HCT116 (cell line): ENCODE measurements at regions not wholly inside any gene's neighbourhood (a gene's known extent, or its start where the extent isn't known, plus 50 kb on each side); places are given as distances from the start of the nearest gene placed in this dataset.

Source experiments
- ATAC-seq: fragments of 200-7000 bp; cut with Tn5 transposase; 2 replicates; pipeline ENCODE4 v1.9.1; 2020; ENCODE audit warnings: mild to moderate bottlenecking, moderate library complexity
- BruUV-seq: library from RNA; stranded (reverse); fragments of 400-500 nt; replicated peaks from 2 replicates; lab custom pipeline; 2021; lab: Mats Ljungman, UMichigan
- CTCF ChIA-PET: fragments of 300-600 bp; sonication (Branson Sonifier 250); formaldehyde crosslinking; loops from one replicate; lab custom pipeline; 2021; ENCODE audit warnings: antibody characterized with exemption; lab: Charles Lee
- POLR2A ChIA-PET: fragments of 300-600, 350-600 bp; sonication (Branson Sonifier 250); formaldehyde crosslinking; loops from one replicate; lab custom pipeline; 2021; ENCODE audit warnings: antibody characterized with exemption; lab: Charles Lee
- RAD21 ChIA-PET, 2 experiments: fragments of 300-600 bp; sonication (Branson Sonifier 250); formaldehyde crosslinking; loops; one replicate each; lab custom pipeline; 2023; ENCODE audit warnings: low total read pairs in 2 of 2; ENCODE audit not compliant: uncharacterized antibody in 2 of 2, unreplicated experiment in 2 of 2, low non-redundant PET in 1 of 2; lab: Charles Lee
- DNase-seq: peaks from one replicate; pipeline ENCODE4 v3.0.0-alpha.2; 2010; ENCODE audit warnings: low read depth, low spot score
- H2AFZ ChIP-seq: fragments of 200-600 bp; shearing (Covaris generic), sonication (generic); 2 replicates; pipeline ENCODE4 v1.6.1; 2017; ENCODE audit warnings: low read depth, mixed run types, mixed read lengths, antibody characterized with exemption, low read length; ENCODE audit not compliant: poor library complexity, severe bottlenecking
- H3K27ac ChIP-seq: 2 replicates; pipeline ENCODE4 v1.5.1; 2012; ENCODE audit warnings: low read depth, low read length
- H3K27me3 ChIP-seq: fragments of 200-600 bp; sonication (generic); 2 replicates; pipeline ENCODE4 v1.6.1; 2016; ENCODE audit warnings: mixed run types, low read length, mixed read lengths; ENCODE audit not compliant: insufficient read depth
- H3K36me3 ChIP-seq, 2 experiments: fragments of 200-500 bp in 1 of 2; fragments of 200-600 bp in 1 of 2; sonication (Bioruptor generic) in 1 of 2; sonication (generic) in 1 of 2; 2 replicates each; pipeline versions ENCODE4 v1.5.1 to v1.6.1; 2014 to 2016; ENCODE audit warnings: low read length in 2 of 2, inconsistent platforms in 1 of 2, mixed read lengths in 1 of 2, mixed run types in 1 of 2; ENCODE audit not compliant: insufficient read depth in 2 of 2, control insufficient read depth in 1 of 2
- H3K4me1 ChIP-seq, 2 experiments: fragments of 200-600 bp in 1 of 2; sonication (generic) in 1 of 2; 2 replicates each; pipeline versions ENCODE4 v1.5.1 to v1.6.1; 2012 to 2017; ENCODE audit warnings: low read length in 2 of 2, inconsistent platforms in 1 of 2, mild to moderate bottlenecking in 1 of 2, mixed read lengths in 1 of 2, mixed run types in 1 of 2, moderate library complexity in 1 of 2; ENCODE audit not compliant: insufficient read depth in 2 of 2, control insufficient read depth in 1 of 2
- H3K4me2 ChIP-seq: fragments of 200-600 bp; sonication (generic); 2 replicates; pipeline ENCODE4 v1.6.1; 2017; ENCODE audit warnings: mixed run types, low read length, mixed read lengths
- H3K4me3 ChIP-seq, 2 experiments: fragments of 200-600 bp in 1 of 2; sonication (generic) in 1 of 2; replicated peaks in 1 of 2; 2 replicates each; pipeline ENCODE4 v1.5.1; 2011 to 2016; ENCODE audit warnings: low read length in 2 of 2, control low read depth in 1 of 2, low read depth in 1 of 2, mild to moderate bottlenecking in 1 of 2, mixed read lengths in 1 of 2, mixed run types in 1 of 2
- H3K79me2 ChIP-seq: fragments of 200-600 bp; sonication (generic); 2 replicates; pipeline ENCODE4 v1.6.1; 2017; ENCODE audit warnings: mild to moderate bottlenecking, mixed run types, low read length, moderate library complexity, mixed read lengths; ENCODE audit not compliant: insufficient read depth
- H3K9ac ChIP-seq: fragments of 200-600 bp; sonication (generic); 2 replicates; pipeline ENCODE4 v1.6.1; 2016; ENCODE audit warnings: low read length, mixed read lengths
- H3K9me2 ChIP-seq: fragments of 200-600 bp; sonication (generic), shearing (Covaris generic); 2 replicates; pipeline ENCODE4 v1.6.1; 2017; ENCODE audit warnings: mixed run types, mild to moderate bottlenecking, moderate library complexity; ENCODE audit not compliant: insufficient read depth
- H3K9me3 ChIP-seq, 2 experiments: fragments of 200-500 bp in 1 of 2; fragments of 200-600 bp in 1 of 2; sonication (Bioruptor generic) in 1 of 2; sonication (generic) in 1 of 2; 2 replicates each; pipeline ENCODE4 v1.6.1; 2014 to 2017; ENCODE audit warnings: low read length in 2 of 2, mixed read lengths in 2 of 2, inconsistent platforms in 1 of 2, low read depth in 1 of 2, mild to moderate bottlenecking in 1 of 2, mixed run types in 1 of 2, moderate library complexity in 1 of 2; ENCODE audit not compliant: control insufficient read depth in 1 of 2, insufficient read depth in 1 of 2
- H4K20me1 ChIP-seq: fragments of 200-600 bp; sonication (generic), shearing (Covaris generic); 2 replicates; pipeline ENCODE4 v1.6.1; 2017; ENCODE audit warnings: mixed run types, mild to moderate bottlenecking, moderate library complexity; ENCODE audit not compliant: insufficient read depth
- CBX3 ChIP-seq: IDR thresholded peaks from 2 replicates; pipeline ENCODE4 v1.6.1; 2012; ENCODE audit warnings: low read depth
- CEBPB ChIP-seq: IDR thresholded peaks from 2 replicates; pipeline ENCODE4 v1.6.1; 2012; ENCODE audit warnings: low read depth
- EGR1 ChIP-seq: IDR thresholded peaks from 2 replicates; pipeline ENCODE4 v1.6.1; 2012; ENCODE audit warnings: low read depth
- ELF1 ChIP-seq: IDR thresholded peaks from 2 replicates; pipeline ENCODE4 v1.6.1; 2012; ENCODE audit warnings: low read depth, borderline replicate concordance
- EZH2 ChIP-seq: fragments of 200-600 bp; sonication (generic); IDR thresholded peaks from 2 replicates; pipeline ENCODE4 v1.6.1; 2017; ENCODE audit warnings: antibody characterized with exemption, mixed run types
- EZH2phosphoT487 ChIP-seq: fragments of 200-600 bp; IDR thresholded peaks from 2 replicates; pipeline ENCODE4 v1.6.1; 2018; ENCODE audit warnings: antibody characterized with exemption, borderline replicate concordance
- FOSL1 ChIP-seq: IDR thresholded peaks from 2 replicates; pipeline ENCODE4 v1.6.1; 2012; ENCODE audit warnings: low read depth
- JUND ChIP-seq: IDR thresholded peaks from 2 replicates; pipeline ENCODE4 v1.6.1; 2012
- POLR2A ChIP-seq: IDR thresholded peaks from 2 replicates; pipeline ENCODE4 v1.7.0; 2011; ENCODE audit warnings: borderline replicate concordance; ENCODE audit not compliant: insufficient read depth, insufficient read length; ENCODE audit errors: extremely low read depth
- RAD21 ChIP-seq: IDR thresholded peaks from 2 replicates; pipeline ENCODE4 v1.6.1; 2012; ENCODE audit warnings: low read depth, mild to moderate bottlenecking
- SP1 ChIP-seq: IDR thresholded peaks from 2 replicates; pipeline ENCODE4 v1.6.1; 2012; ENCODE audit warnings: low read depth
- TCF7L2 ChIP-seq: IDR thresholded peaks from 2 replicates; pipeline ENCODE4 v1.7.0; 2011; ENCODE audit warnings: borderline replicate concordance, inconsistent platforms; ENCODE audit not compliant: insufficient read depth, insufficient read length; ENCODE audit errors: extremely low read depth
- YY1 ChIP-seq: IDR thresholded peaks from 2 replicates; pipeline ENCODE4 v1.6.1; 2011; ENCODE audit warnings: low read length, low read depth, moderate library complexity, mild to moderate bottlenecking; ENCODE audit not compliant: insufficient replicate concordance; ENCODE audit errors: extremely low read depth
- ZFX ChIP-seq: fragments of 450-650 bp; IDR thresholded peaks from 2 replicates; pipeline ENCODE4 v1.6.1; 2017
- ZNF274 ChIP-seq: fragments of 200-500 bp; sonication (Bioruptor generic); IDR thresholded peaks from 2 replicates; pipeline ENCODE4 v1.6.1; 2014; ENCODE audit warnings: mild to moderate bottlenecking, low read depth, low read length, inconsistent platforms
- intact Hi-C: fragments of 100-400 bp; cut with micrococcal nuclease; formaldehyde crosslinking; loops from 2 replicates; pipeline ENCODE4 v1.10.0; 2022
- TF ChIP-seq, protein P1 (sequence below), 3 experiments: fragments of 200-600 bp in 1 of 3; sonication (generic) in 1 of 3; IDR thresholded peaks in 2 of 3; conservative IDR thresholded peaks in 1 of 3; 2 replicates each; pipeline ENCODE4 v1.5.1; 2012 to 2017; ENCODE audit warnings: low read depth in 2 of 3, low read length in 2 of 3, antibody characterized with exemption in 1 of 3, borderline replicate concordance in 1 of 3, control low read depth in 1 of 3, mild to moderate bottlenecking in 1 of 3, mixed read lengths in 1 of 3, mixed run types in 1 of 3, moderate library complexity in 1 of 3; ENCODE audit not compliant: insufficient read depth in 1 of 3
- TF ChIP-seq, protein P2 (sequence below): IDR thresholded peaks from 2 replicates; pipeline ENCODE4 v1.6.1; 2012
- TF ChIP-seq, protein P3 (sequence below): IDR thresholded peaks from 2 replicates; pipeline ENCODE4 v1.6.1; 2012
- TF ChIP-seq, protein P4 (sequence below): IDR thresholded peaks from 2 replicates; pipeline ENCODE4 v1.6.1; 2011; ENCODE audit warnings: mild to moderate bottlenecking, low read length, moderate library complexity; ENCODE audit not compliant: insufficient replicate concordance; ENCODE audit errors: extremely low read depth

DNA sequence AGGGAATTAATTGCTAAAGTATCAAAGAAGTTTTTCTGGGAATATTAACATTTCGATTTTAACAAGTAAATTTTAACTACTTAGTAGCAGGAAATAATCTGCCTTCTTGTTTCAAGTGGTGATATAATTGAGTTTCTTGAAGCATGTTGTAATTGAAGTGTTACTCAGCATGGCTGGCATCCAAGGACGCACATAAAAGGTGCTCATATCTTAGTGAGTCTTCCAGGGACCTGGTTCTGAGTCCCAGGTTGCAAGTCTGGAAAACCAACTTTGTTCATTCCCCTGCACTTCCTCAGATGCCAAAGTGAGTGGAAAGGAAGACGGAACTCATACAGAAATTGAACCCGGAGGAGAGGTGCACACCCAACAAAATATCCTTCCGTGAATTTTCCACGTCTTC is 399.6 kb downstream of the NLGN4X start:
- no peaks in the 10 kb centered on the region for H3K79me2 ChIP-seq
- ATAC-seq (no peak), DNase-seq (no peak)
- H3K27me3 ChIP-seq: no peaks in the 10 kb centered on the region
- H2AFZ ChIP-seq: no peak overlapping the region
- no peaks in the 10 kb centered on the region for H3K9me2 ChIP-seq
- no peak overlapping the region for H3K4me2 ChIP-seq
- intact Hi-C loops: no loop called here
- H3K9me3 ChIP-seq: no peaks in the 10 kb centered on the region; a peak in 1 of 4 replicates
- POLR2A ChIA-PET: no interaction called here
- TF ChIP-seq EZH2 (no peak), TCF7L2 (no peak), RAD21 (no peak)
- TF ChIP-seq, protein P1, sequence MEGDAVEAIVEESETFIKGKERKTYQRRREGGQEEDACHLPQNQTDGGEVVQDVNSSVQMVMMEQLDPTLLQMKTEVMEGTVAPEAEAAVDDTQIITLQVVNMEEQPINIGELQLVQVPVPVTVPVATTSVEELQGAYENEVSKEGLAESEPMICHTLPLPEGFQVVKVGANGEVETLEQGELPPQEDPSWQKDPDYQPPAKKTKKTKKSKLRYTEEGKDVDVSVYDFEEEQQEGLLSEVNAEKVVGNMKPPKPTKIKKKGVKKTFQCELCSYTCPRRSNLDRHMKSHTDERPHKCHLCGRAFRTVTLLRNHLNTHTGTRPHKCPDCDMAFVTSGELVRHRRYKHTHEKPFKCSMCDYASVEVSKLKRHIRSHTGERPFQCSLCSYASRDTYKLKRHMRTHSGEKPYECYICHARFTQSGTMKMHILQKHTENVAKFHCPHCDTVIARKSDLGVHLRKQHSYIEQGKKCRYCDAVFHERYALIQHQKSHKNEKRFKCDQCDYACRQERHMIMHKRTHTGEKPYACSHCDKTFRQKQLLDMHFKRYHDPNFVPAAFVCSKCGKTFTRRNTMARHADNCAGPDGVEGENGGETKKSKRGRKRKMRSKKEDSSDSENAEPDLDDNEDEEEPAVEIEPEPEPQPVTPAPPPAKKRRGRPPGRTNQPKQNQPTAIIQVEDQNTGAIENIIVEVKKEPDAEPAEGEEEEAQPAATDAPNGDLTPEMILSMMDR (IDR thresholded peaks at IDR 0.05 in 2 of 3, conservative IDR thresholded peaks at IDR 0.05 in 1 of 3; ENCODE audit: borderline replicate concordance in 1 of 3, insufficient read depth in 1 of 3, low read depth in 2 of 3, low read length in 2 of 3): no peak
- TF ChIP-seq, all 23 proteins: peak for 0
- CTCF ChIA-PET: no interaction called here
- BruUV-seq: no TSS peak
- RAD21 ChIA-PET: no interaction called here
- no peaks in the 10 kb centered on the region for H4K20me1 ChIP-seq
- no peak overlapping the region for H3K9ac ChIP-seq
- no peak overlapping the region for H3K4me3 ChIP-seq
- H3K36me3 ChIP-seq: no peaks in the 10 kb centered on the region
- H3K4me1 ChIP-seq: no peaks in the 10 kb centered on the region
- H3K27ac ChIP-seq: no peak overlapping the region

DNA sequence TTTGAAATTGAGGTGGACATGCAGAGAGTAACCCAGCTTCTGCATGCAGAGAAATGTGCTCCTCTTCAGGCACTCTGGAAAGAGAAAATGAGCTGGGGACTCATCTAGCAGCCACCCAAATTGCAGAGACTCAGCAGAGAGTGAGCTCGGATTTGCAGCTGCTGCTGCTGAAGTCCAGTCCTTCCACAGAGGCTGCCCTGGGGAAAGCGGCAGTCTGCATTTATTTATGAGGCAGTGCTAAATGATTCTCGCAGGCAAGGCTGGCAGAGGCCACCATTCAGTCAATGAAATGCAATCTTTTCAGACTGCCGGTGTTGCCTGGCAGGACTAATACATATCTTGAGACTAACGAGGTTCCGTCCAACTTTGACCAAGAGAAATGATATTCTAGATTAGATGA is 404.8 kb downstream of the NLGN4X start:
- no peak overlapping the region for H2AFZ ChIP-seq
- no peak overlapping the region for H3K4me2 ChIP-seq
- RAD21 ChIA-PET: no interaction called here
- TF ChIP-seq ZFX: no peak
- TF ChIP-seq EGR1: no peak
- no peak for TF ChIP-seq YY1
- TF ChIP-seq FOSL1: no peak
- TF ChIP-seq, protein P2, sequence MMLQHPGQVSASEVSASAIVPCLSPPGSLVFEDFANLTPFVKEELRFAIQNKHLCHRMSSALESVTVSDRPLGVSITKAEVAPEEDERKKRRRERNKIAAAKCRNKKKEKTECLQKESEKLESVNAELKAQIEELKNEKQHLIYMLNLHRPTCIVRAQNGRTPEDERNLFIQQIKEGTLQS: no peak
- TF ChIP-seq POLR2A: no peak
- no peak for TF ChIP-seq CEBPB
- TF ChIP-seq JUND: no peak
- no peak for TF ChIP-seq CBX3
- no peak for TF ChIP-seq EZH2phosphoT487
- TF ChIP-seq TCF7L2: no peak
- TF ChIP-seq SP1: no peak
- TF ChIP-seq, protein P3, sequence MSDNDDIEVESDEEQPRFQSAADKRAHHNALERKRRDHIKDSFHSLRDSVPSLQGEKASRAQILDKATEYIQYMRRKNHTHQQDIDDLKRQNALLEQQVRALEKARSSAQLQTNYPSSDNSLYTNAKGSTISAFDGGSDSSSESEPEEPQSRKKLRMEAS: no peak
- no peak for TF ChIP-seq RAD21
- no peak for TF ChIP-seq ELF1
- TF ChIP-seq ZNF274: no peak
- TF ChIP-seq, protein P4, sequence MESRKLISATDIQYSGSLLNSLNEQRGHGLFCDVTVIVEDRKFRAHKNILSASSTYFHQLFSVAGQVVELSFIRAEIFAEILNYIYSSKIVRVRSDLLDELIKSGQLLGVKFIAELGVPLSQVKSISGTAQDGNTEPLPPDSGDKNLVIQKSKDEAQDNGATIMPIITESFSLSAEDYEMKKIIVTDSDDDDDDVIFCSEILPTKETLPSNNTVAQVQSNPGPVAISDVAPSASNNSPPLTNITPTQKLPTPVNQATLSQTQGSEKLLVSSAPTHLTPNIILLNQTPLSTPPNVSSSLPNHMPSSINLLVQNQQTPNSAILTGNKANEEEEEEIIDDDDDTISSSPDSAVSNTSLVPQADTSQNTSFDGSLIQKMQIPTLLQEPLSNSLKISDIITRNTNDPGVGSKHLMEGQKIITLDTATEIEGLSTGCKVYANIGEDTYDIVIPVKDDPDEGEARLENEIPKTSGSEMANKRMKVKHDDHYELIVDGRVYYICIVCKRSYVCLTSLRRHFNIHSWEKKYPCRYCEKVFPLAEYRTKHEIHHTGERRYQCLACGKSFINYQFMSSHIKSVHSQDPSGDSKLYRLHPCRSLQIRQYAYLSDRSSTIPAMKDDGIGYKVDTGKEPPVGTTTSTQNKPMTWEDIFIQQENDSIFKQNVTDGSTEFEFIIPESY: no peak

More for the DNA sequence above, 404.8 kb downstream of the NLGN4X start:
- CTCF ChIA-PET: no interaction called here
- Histone ChIP-seq H3K36me3 (no peaks in the 10 kb centered on the region), H3K79me2 (no peaks in the 10 kb centered on the region), H4K20me1 (no peaks in the 10 kb centered on the region), H3K9me3 (no peaks in the 10 kb centered on the region; a peak in 1 of 4 replicates), H3K4me3 (no peak overlapping the region), H3K27me3 (no peaks in the 10 kb centered on the region), H3K9ac (no peak overlapping the region), H3K9me2 (no peaks in the 10 kb centered on the region), H3K4me1 (no peaks in the 10 kb centered on the region), H3K27ac (no peak overlapping the region)
- intact Hi-C loops: no loop called here
- ATAC-seq (no peak), DNase-seq (no peak)
- POLR2A ChIA-PET: no interaction called here
- no TSS peak for BruUV-seq
